ENCODE measurements at regions not wholly inside any gene's neighbourhood (a gene's known extent, or its start where the extent isn't known, plus 50 kb on each side); places are given as distances from the start of the nearest gene placed in this dataset.

DNA sequence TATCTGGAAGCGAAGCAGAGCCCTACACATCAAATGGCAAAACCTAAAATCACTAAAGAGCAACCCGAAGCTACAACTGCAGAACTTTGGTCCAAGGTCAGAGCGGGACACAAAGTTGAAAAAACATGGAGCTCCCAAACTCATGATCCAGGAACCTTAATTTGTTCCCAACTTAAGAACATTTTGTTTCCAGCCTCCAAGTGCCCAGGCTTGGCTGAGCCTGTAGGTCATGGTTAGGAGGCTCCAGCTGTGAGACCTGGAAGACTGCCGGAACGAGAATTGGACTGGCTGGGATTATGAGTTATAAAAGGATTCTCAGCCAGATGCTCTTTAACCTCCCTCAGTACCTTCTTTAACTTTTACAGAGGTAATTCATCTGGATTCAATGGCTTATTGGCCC is 349.1 kb upstream of the DDX53 start:
- no peak for DNase-seq (ENCODE audit: extremely low read depth in 1 of 2, low read depth in 1 of 2)

DNA sequence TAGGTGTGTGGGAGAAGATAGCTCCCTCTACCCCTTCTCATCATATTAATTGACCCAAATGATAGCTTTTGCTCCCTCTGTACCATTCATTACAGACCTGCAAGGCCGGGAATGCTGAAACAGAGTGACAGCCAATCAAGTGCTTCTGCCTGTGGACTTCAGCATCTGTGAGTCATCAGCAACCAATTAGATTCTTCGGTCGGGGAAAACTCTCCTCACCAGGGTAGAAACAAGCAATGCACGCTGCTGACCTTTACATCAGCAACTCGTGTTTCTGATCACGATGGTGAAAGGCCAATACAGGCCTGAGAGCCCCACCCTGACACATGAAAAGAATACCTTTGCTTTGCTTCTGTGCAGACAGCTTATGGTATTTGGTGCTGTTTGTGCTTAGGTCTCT is 347.2 kb upstream of the DDX53 start:
- no peak for DNase-seq (ENCODE audit: extremely low read depth in 1 of 2, low read depth in 1 of 2)

DNA sequence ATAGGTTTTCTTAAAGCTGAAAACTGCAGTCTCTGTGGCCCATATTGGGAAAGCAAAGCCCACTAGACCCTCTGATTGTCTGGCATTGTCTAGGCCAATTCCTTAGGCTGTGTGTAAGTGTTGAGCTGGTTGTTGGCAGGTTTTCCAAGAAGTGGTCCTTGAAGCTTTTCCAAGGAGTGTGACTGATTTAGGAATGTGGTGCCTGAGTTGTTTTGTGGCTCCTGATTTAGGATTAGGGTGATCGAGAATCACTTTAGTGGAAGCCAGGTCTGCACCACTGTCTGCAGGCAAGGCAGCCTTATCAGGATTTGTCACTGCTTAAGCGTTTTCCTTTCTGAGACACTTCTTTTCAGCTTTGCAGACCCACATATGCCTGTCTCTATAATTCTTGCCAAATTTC is 339.0 kb upstream of the DDX53 start:
- DNase-seq (ENCODE audit: extremely low read depth in 1 of 2, low read depth in 1 of 2): no peak

DNA sequence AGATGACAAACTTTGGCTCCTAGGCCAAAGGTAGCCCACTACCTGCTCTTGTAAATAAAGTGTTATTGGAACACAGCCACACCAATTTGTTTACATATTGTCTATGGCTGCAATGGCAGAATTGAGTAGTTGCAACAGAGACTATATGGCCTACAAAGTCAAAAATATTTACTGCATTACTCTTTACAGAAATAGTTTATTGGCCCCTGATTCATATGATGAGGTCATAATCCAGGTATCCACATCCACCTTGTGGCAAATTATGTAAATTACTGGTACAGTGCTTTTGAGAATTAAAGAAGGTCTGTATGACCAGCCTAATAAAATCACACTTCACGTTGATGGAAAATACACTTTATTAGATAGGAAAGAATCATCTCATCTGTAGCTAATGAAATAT is 337.0 kb upstream of the DDX53 start:
- DNase-seq (ENCODE audit: extremely low read depth in 1 of 2, low read depth in 1 of 2): no peak

DNA sequence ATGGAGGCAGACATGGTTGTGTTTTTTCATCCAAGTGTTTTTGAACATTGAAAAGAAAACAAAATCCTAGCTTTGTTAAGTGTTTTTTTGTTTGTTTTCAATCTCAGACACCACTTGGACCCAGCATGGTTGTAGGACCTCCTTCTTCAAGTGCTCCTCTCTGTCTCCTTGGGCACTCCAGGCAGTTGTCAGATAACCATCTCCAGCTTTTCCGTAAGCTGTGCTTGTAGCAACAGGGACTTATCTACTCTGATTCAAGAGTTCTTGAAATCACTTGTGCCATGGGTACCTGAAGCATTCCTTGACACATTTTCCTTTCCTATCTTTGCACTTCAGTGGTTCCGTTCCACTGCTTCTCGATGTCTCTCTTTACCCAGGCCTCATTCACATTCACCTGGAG is 334.9 kb upstream of the DDX53 start:
- DNase-seq (ENCODE audit: extremely low read depth in 1 of 2, low read depth in 1 of 2): no peak

DNA sequence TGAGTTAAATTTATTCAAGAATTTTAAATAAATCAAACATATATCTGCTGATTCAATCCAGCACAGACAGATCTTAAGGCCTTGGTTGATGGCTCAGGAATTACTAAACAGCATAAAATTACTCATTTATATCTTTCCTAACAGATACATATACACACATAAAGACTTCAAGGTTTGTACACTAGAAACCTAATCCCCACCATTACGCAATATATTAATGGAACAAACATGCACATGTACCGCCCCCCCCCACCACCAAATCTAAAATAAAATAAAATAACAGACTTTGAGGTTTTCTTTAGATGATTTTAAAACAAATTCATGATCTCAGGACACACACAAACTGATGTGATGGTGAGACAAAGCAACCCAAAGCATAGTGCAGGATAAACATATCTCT is 333.9 kb upstream of the DDX53 start:
- DNase-seq (ENCODE audit: extremely low read depth in 1 of 2, low read depth in 1 of 2): no peak

DNA sequence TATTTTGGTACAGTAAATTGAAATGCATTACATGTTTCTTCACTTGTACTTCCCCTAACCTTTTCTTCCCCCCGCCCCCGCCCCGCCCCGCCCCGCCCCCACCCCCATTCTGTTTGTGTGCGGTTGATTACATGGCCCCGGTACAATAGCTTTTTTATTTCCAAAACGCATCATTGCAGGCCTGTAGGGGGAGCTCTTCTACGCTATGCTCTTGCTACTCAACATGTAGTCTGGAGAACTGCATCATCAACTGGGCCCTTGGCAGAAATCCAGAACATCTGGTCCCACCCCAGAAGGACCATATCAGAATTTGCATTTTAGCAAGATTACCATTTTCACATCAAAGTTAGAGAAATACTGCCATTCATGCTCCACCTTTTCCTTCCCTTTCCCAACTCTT is 333.3 kb upstream of the DDX53 start:
- no peak for DNase-seq (ENCODE audit: extremely low read depth in 1 of 2, low read depth in 1 of 2)

DNA sequence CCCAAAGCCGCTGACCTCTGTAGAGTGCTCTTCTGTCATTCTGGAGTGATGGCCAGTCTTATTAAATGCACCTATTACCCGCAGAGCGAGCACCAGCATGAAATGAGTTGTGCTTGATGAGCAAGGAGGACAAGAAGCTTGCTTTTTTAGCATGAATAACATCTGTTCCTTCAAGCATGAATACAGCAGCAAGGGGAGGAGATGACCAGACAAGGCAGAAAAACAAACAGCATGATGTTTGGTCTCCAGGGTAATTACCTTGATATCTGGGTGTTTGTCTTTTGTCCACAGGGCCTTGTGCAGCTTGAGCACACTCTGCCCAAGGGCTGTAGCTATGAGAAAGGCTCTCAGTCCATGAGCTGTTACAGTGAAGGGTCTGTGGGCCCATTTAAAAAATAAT is 324.8 kb upstream of the DDX53 start:
- DNase-seq (ENCODE audit: extremely low read depth in 1 of 2, low read depth in 1 of 2): no peak

DNA sequence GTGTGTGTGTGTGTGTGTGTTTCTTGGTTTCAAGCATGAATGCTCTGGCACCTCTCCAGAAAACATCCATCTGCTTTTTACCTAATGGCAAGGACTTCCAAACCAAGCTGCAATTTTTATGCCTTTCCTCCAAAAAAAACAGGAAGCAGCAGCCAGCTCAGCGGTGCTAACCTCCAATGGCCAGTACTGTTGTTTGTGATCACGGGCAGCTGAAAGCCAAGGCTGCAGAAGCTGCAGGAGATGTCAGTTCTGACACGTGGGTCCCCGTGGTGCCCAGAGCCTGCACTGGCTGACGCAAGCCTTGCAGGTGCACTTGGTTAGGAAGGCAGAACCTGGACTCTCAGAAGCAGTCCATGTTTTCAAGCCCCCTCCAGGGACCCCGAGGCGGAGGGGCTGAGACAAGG is 313.6 kb upstream of the DDX53 start:
- no peak for DNase-seq (ENCODE audit: extremely low read depth in 1 of 2, low read depth in 1 of 2)

DNA sequence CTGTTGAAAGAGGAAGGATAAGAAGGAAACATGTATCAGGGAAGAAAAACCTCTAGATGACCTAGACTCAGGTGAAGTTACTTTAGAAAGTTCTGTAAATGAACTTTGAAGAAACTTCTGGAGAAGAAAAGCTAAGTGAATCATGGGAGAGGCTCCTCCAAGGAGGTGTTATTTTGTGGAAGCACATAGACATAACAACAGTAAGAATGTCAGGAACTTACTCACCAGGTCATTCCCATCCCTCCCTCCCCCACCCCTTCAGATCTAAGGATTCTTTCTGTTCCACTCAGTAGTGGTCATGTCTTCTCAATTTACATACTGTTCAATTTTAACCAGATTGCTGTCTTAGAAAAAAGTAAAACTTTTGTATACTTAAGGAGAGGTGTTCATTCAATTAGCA is 310.5 kb upstream of the DDX53 start:
- no peak for DNase-seq (ENCODE audit: extremely low read depth in 1 of 2, low read depth in 1 of 2)

DNA sequence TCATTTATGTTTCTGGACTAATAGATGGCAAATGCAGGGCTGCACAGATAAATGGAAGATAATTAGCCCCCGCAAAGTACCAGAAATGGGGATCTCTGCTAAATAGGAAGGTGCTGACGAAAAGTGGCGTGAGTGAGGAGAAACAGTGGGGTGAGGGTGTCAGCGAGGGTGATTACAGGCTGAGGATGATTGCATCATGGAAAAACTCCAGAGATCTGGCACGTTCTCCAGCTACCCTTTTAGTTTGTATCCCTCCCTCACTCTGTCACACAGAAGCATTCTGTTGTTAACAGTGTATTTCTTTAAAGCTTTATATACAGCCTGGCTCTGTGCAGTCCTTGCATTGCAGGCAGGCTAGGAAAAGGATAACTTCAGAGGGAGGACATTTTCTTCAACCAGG is 309.6 kb upstream of the DDX53 start:
- DNase-seq (ENCODE audit: extremely low read depth in 1 of 2, low read depth in 1 of 2): no peak

DNA sequence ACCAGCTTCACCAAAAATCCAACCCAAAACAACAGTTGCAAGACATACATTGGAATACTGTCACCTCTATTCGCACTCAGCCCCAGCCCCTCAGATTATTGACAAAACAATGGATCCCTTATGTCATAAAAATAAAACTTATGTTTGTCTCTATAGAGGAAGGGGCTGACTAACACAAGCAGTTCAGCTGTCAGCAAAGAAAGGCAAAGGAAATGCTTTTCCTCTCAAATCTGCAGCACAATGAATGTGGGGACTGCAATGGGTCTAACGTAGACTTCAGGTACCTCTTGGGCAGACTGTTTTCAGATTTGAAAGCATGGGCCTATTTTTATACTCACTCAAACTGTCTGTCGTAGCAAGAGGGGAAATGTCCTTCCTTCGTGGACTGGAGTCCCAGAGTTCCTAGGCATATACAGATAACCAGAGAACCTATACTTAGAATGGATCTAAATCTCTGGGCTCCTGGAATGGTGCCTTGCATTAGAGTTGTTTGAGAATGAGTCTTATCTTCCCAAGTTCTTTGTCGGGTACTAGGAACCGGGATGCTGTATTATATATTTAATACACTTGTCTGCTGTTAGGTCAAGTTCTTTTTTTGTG is 307.7 kb upstream of the DDX53 start:
- no peak for DNase-seq (ENCODE audit: extremely low read depth in 1 of 2, low read depth in 1 of 2)

DNA sequence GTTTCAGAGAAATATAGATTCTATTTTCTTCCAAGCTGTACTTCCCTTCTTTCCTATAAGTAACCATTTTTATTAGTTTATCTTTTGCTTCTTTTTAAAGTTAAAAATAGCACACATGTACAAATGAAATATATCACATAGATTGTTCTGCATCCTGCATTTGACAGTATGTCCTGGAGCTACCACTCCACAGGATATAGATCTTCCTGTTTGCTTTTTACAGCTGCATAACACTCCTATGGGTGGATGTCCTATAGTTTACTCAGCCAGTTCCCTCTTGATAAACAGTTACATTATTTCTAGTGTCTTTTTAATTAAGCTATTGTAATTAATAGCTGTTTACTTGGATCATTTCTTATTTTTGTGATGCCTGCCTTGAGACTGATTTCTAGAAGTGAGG is 301.6 kb upstream of the DDX53 start:
- DNase-seq (ENCODE audit: extremely low read depth in 1 of 2, low read depth in 1 of 2): no peak

DNA sequence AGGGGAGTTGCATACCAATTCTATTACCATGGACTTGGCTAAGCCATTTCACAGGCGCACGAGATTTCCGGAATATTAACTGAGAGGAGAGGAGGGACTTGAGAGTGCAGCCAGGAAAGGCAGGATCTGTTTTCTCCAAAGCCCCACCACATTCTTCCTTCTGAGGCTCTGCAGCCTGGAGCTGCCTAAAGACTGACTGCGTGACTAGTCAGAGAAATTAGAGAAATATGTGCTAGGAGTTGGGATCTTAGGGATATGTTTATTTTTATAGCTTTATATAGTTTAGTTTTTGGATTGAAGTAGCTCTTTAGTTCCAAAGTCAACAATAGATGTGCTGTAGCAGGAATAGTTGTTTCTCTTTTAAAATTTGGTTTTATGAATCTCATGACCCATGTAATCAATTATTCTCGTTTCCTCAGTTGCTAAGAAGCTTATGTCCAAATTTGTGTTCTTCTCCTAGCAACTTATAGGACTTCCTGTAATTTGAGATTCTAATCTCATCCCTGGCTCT is 300.1 kb upstream of the DDX53 start:
- DNase-seq (ENCODE audit: extremely low read depth in 1 of 2, low read depth in 1 of 2): no peak

DNA sequence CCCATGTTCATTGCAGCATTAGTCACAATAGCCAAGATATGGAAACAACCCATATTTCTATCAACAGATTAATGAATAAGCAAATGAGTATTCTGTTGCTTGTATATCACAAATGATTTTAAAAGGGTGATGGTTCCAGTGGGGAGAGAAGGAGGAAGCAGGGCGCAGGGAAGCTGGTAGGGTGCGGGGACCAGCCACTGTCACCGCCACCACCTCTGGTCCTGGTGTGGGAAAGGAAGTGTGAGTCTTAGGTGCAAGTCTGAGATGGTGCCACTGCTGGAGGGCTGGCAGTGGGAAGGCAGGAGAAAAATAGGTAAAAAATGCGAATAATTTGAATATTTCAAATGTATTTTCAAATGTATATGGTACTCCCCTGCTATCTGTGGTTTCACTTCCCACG is 286.8 kb upstream of the DDX53 start:
- no peak for DNase-seq (ENCODE audit: extremely low read depth in 1 of 2, low read depth in 1 of 2)

DNA sequence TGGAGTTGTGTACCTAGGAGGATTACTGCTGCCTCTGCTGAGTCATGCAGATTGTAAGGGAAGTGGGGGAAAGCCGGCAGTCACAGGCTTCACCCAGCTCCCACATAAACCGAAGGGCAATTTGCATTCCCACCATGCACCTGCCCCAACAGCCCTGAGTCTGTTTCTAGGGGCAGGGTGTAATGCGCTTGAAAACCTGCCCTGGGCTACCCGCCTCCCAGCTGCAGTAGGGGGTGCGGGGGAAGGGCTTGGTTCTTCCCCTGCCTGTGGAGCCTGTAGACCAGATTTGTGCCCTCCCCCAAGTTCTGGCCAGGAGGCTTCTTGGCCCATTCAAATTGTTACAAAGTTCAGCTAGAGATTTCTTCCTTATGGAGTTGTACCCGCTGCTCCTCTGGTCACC is 269.2 kb upstream of the DDX53 start:
- no peak for DNase-seq (ENCODE audit: extremely low read depth in 1 of 2, low read depth in 1 of 2)

DNA sequence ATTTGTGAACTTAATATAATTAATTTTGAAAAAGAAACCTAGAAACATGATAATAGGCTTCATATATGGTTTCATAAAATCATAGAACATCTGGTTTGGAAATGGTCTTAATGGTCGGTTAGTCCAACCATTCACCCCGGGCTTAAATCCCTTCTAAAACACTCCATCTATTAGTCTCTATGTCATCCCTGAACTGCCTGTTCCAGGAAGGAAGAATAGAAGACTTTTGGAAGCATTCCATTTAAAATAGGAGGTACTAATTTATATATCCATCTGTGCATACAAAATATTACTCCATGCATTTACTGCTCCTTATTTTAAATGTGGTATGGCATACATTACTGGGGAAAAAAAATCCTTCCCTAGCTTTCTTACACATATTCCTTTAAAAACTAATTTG is 262.2 kb upstream of the DDX53 start:
- DNase-seq (ENCODE audit: extremely low read depth in 1 of 2, low read depth in 1 of 2): no peak

DNA sequence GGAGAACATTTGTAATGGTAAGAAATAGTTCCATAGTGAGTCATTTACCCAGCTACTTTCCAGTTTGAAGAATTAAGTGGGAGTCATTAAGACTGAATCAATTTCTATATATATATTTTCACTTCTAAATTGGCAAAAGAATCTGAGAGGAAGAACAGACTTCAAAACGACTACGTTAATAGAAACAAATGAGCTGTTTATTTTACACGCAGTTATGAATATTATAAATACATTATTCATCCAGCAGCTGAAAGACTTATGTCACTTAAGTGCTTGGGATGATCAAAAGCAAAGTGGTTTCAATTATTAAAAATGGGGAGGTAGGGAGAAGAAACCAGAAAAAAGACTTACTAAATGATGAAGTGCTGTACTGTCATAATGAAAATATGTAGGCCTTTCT is 260.5 kb upstream of the DDX53 start:
- DNase-seq (ENCODE audit: extremely low read depth in 1 of 2, low read depth in 1 of 2): no peak

DNA sequence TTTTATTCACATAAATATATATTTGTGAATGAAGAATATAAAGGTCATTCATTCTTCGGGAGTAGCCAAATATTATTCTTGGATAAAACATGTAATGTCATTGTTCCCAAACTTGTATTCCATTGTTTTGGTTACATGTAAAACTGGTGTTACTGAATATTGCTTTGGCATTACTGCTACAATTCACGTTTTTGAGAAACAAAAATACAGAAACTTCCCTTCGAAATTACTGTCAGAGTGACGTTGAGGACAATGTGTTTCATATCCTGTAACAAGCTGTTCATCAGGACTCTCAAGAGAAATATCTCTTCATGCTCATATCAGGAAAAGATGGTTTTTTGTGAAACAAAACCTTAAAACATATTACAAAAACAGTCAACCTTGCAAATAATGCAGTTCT is 258.9 kb upstream of the DDX53 start:
- no peak for DNase-seq (ENCODE audit: extremely low read depth in 1 of 2, low read depth in 1 of 2)

DNA sequence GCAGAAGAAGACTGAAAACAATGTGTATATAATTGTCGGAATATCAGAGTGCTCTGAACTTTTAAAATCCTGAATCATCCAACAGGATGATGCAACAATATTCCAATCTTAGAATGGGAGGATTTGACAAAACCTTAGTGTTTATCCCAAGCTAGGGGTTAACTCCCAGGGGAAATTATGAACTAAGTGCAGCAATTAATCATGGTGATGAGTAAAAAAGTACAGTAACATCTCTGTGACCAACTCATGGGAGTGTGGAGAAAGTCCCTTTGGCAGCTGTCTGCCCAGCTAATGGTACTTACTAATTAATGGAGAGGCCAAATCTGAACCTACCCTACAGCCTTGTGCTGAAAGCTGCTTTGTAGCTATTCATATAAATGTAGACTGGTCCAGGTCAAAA is 257.6 kb upstream of the DDX53 start:
- DNase-seq (ENCODE audit: extremely low read depth in 1 of 2, low read depth in 1 of 2): no peak

DNA sequence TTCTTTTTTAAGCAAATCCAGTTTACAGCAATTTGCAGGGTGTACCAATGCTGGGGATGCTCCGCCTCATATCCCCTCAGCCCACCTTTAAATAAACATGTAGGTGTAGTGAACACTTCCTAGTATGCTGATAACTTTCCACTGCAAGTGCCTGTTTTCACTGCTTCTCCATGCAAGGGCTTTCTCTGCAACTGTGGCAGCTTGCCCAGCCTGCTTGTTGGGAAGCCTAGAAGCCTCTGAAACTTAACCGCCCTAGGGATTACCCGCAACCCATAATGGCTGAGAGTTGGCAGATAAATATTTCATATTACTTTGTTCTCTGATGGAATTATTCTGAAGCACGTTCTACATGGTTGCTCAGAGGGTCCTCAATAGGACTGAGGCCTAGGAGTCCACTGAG is 253.7 kb upstream of the DDX53 start:
- DNase-seq (ENCODE audit: extremely low read depth in 1 of 2, low read depth in 1 of 2): no peak

DNA sequence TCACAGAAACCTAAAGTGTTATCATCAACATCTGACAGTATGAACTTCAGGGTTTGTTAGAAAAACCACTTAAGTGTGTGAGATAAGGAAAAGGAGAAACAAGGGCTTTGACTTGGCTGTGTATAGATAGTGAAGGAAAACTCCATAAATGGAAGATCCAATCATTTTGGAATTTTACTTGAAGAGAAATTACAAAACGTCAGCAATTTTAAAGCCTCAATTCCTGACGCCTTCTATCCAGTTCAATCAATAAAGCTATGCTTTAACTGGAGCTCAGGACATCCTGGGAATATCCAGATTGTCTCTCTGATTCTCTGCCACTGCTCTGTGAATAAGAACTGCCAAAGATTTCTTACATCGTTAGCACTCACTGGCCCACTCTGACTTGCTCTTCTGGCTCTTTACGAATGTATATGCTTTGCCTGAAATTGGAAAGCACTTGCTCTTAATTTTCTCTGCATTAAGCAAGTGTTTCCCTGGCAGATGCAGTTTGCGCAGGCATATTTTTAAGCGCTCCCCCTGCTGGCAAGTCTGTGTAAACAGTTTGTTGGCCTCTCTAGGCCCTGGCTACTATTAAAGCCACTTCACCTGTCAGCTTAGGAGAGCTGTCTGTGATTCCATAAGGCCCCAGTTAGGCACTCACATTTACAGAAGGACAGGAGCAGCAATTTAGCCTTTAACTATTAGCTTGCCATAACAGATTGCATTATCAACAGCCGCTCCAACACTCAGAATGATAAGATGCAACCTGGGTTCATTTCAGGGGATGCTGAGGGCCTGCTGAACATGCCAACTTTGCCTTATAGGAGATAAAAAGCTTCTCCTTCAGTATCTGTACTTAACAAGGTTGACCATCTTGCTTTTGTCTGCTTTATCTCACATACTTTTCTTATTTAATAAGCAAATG is 251.4 kb upstream of the DDX53 start:
- peak in 1 of 2 donors; percentile 0 for DNase-seq (ENCODE audit: extremely low read depth in 1 of 2, low read depth in 1 of 2)
